HEK293T (cell line): ENCODE measurements at regions not wholly inside any gene's neighbourhood (a gene's known extent, or its start where the extent isn't known, plus 50 kb on each side); places are given as distances from the start of the nearest gene placed in this dataset.

ENCODE experiments used
- BHLHE40 ChIP-seq: fragments of 450-650 bp; IDR thresholded peaks from 2 replicates; pipeline ENCODE4 v1.6.1; 2016; ENCODE audit warnings: mild to moderate bottlenecking, moderate library complexity, borderline replicate concordance
- CTBP1 ChIP-seq: fragments of 450-650 bp; IDR thresholded peaks from 2 replicates; pipeline ENCODE4 v1.6.1; 2016; ENCODE audit warnings: borderline replicate concordance
- FOXA1 ChIP-seq: fragments of 450-650 bp; IDR thresholded peaks from 2 replicates; pipeline ENCODE4 v1.6.1; 2016; ENCODE audit warnings: mild to moderate bottlenecking
- NFRKB ChIP-seq: fragments of 450-650 bp; IDR thresholded peaks from 2 replicates; pipeline ENCODE4 v1.6.1; 2016; ENCODE audit warnings: mild to moderate bottlenecking, moderate library complexity
- TARDBP ChIP-seq: fragments of 450-650 bp; IDR thresholded peaks from 2 replicates; pipeline ENCODE4 v1.6.1; 2016

DNA sequence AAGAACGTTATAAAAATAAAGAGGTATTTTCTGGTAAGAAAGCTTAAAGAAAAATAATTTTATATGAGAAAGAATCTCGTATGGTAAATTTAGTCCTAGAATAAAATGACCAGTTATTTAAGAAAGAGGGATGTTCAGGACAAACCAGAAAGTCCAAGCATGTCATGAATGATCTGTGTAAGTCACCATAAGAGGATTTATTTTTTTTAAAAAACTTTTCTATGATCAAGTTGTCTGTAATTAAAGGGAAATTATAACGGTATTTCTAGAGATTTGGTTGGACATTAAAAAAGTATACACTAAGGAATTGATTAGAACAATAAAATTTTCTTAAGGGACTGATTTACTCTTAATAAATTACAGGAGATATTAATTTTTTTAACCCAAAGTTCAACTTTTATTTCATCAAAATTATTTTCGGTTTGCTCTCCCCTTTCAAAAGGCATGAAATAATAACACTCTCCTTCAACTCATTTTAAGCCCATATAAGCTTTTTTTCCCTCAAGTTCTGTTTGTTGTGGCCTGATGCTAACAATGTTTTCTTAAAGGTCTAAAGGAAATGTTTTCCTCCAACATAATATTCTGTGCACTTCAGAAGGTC lies 49.9 kb upstream of the CPSF6 start:
- TF ChIP-seq CTBP1 (no peak), TARDBP (no peak), FOXA1 (no peak), NFRKB (no peak), BHLHE40 (no peak)
